A549 (cell line): ENCODE measurements at regions not wholly inside any gene's neighbourhood (a gene's known extent, or its start where the extent isn't known, plus 50 kb on each side); places are given as distances from the start of the nearest gene placed in this dataset.

Experiments
- ATAC-seq, 2 experiments: fragments of 200-7000 bp in 1 of 2; fragments of >200 bp in 1 of 2; cut with Nextera tagmentation in 1 of 2; cut with Tn5 transposase in 1 of 2; 3 replicates each; pipeline versions ENCODE4 v1.8.0 to v1.9.1; 2018 to 2020; ENCODE audit warnings: mild to moderate bottlenecking in 1 of 2, moderate library complexity in 1 of 2
- CTCF ChIA-PET: fragments of 300-600 bp; sonication (Branson Sonifier 250); formaldehyde crosslinking; extraction: SDS; loops from one replicate; lab custom pipeline; 2021; ENCODE audit warnings: antibody characterized with exemption, inconsistent platforms; lab: Yijun Ruan, JAX
- POLR2A ChIA-PET: fragments of 350-600 bp; formaldehyde crosslinking; extraction: SDS; loops from one replicate; lab custom pipeline; 2021; ENCODE audit warnings: antibody characterized with exemption, inconsistent platforms; lab: Yijun Ruan, JAX
- DNase-seq, 2 experiments: peaks; one replicate each; pipeline versions ENCODE4 v3.0.0 to v3.0.0-alpha.2; 2011 to 2016; ENCODE audit warnings: low read depth in 1 of 2, low spot score in 1 of 2
- FAIRE-seq: peaks from 2 replicates; lab custom pipeline; 2011; peaks lifted over from hg19 to GRCh38; lab: Jason Lieb, UNC
- H3K27ac ChIP-seq, 2 experiments: fragments of >200 bp; sonication (Bioruptor Twin); formaldehyde crosslinking; 3 replicates each; pipeline ENCODE4 v1.5.1; 2016 to 2017
- H3K4me1 ChIP-seq: fragments of >200 bp; sonication (Bioruptor Twin); formaldehyde crosslinking; 3 replicates; pipeline ENCODE4 v1.6.1; 2016
- H3K4me2 ChIP-seq: fragments of >200 bp; sonication (Bioruptor Twin); formaldehyde crosslinking; 3 replicates; pipeline ENCODE4 v1.6.1; 2016
- H3K4me3 ChIP-seq: fragments of >200 bp; sonication (Bioruptor Twin); formaldehyde crosslinking; 3 replicates; pipeline ENCODE4 v1.5.1; 2016
- H3K9me3 ChIP-seq: fragments of >200 bp; sonication (Bioruptor Twin); formaldehyde crosslinking; 3 replicates; pipeline ENCODE4 v1.6.1; 2016
- BHLHE40 ChIP-seq: IDR thresholded peaks from 2 replicates; pipeline ENCODE4 v1.6.1; 2012; ENCODE audit warnings: low read depth, low read length, inconsistent platforms
- CBX2 ChIP-seq: fragments of 200-600 bp; sonication (generic); IDR thresholded peaks from 2 replicates; pipeline ENCODE4 v1.6.1; 2016; ENCODE audit warnings: low read depth, mild to moderate bottlenecking, borderline replicate concordance
- CBX8 ChIP-seq: fragments of 200-600 bp; sonication (generic); IDR thresholded peaks from 2 replicates; pipeline ENCODE4 v1.6.1; 2016
- CHD4 ChIP-seq: fragments of 200-600 bp; sonication (generic); IDR thresholded peaks from 2 replicates; pipeline ENCODE4 v1.6.1; 2016; ENCODE audit warnings: antibody characterized with exemption, mild to moderate bottlenecking, borderline replicate concordance
- CTCF ChIP-seq: fragments of >200 bp; sonication (Bioruptor Twin); formaldehyde crosslinking; IDR thresholded peaks from 3 replicates; pipeline ENCODE4 v1.5.1; 2016
- EHMT2 ChIP-seq: fragments of 200-600 bp; sonication (generic); IDR thresholded peaks from 2 replicates; pipeline ENCODE4 v1.6.1; 2016; ENCODE audit warnings: antibody characterized with exemption, low read depth, mild to moderate bottlenecking, moderate library complexity
- ELK1 ChIP-seq: fragments of 150-350 bp; IDR thresholded peaks from 2 replicates; pipeline ENCODE4 v1.6.1; 2014; ENCODE audit warnings: low read depth, mild to moderate bottlenecking, low read length
- FOXS1 ChIP-seq: fragments of 250-450 bp; sonication (Bioruptor Pico); IDR thresholded peaks from 2 replicates; pipeline ENCODE4 v1.5.0; 2020; ENCODE audit warnings: mild to moderate bottlenecking, moderate library complexity
- GATA3 ChIP-seq: IDR thresholded peaks from 2 replicates; pipeline ENCODE4 v1.6.1; 2012; ENCODE audit warnings: borderline replicate concordance
- HDAC2 ChIP-seq: fragments of 200-600 bp; sonication (generic); IDR thresholded peaks from 2 replicates; pipeline ENCODE4 v1.6.1; 2016
- HES2 ChIP-seq: fragments of >200 bp; sonication (Bioruptor Twin); formaldehyde crosslinking; IDR thresholded peaks from 2 replicates; pipeline ENCODE4 v1.6.1; 2016
- HOXA7 ChIP-seq: fragments of 250-450 bp; sonication (Bioruptor Pico); IDR thresholded peaks from 2 replicates; pipeline ENCODE4 v1.5.0; 2020; ENCODE audit warnings: mild to moderate bottlenecking, moderate library complexity
- HOXB5 ChIP-seq: fragments of 250-450 bp; sonication (Bioruptor Pico); IDR thresholded peaks from 2 replicates; pipeline ENCODE4 v1.5.0; 2020; ENCODE audit warnings: mild to moderate bottlenecking, moderate library complexity
- KDM1A ChIP-seq: fragments of 200-600 bp; sonication (generic); IDR thresholded peaks from 2 replicates; pipeline ENCODE4 v1.6.1; 2016; ENCODE audit warnings: low read depth, mild to moderate bottlenecking
- MAFK ChIP-seq: fragments of 450-650 bp; IDR thresholded peaks from 2 replicates; pipeline ENCODE4 v1.6.1; 2014; ENCODE audit not compliant: partially characterized antibody
- MYC ChIP-seq: IDR thresholded peaks from 2 replicates; pipeline ENCODE4 v1.6.1; 2012; ENCODE audit warnings: mild to moderate bottlenecking, inconsistent platforms, low read length, improper control_type of control experiment, borderline replicate concordance
- NFE2L2 ChIP-seq: fragments of 150-350 bp; conservative IDR thresholded peaks from 2 replicates; pipeline ENCODE4 v1.6.1; 2014; ENCODE audit warnings: low read length
- NPAS2 ChIP-seq: fragments of 250-450 bp; sonication (Bioruptor Pico); IDR thresholded peaks from 2 replicates; pipeline ENCODE4 v1.8.0; 2022; ENCODE audit warnings: mild to moderate bottlenecking, moderate library complexity, borderline replicate concordance
- NR3C1 ChIP-seq: fragments of >200 bp; sonication (Bioruptor Twin); formaldehyde crosslinking; IDR thresholded peaks from 3 replicates; pipeline ENCODE4 v1.6.1; 2017
- PHF8 ChIP-seq: fragments of 200-600 bp; sonication (generic); IDR thresholded peaks from 2 replicates; pipeline ENCODE4 v1.6.1; 2016; ENCODE audit warnings: low read depth, mild to moderate bottlenecking, antibody characterized with exemption, moderate library complexity, borderline replicate concordance
- POLR2AphosphoS2 ChIP-seq: conservative IDR thresholded peaks from 2 replicates; pipeline ENCODE4 v1.6.1; 2012; ENCODE audit warnings: low read length, improper control_type of control experiment, inconsistent platforms
- RAD21 ChIP-seq, 2 experiments: fragments of >200 bp in 1 of 2; sonication (Bioruptor Twin) in 1 of 2; formaldehyde crosslinking in 1 of 2; IDR thresholded peaks in 1 of 2; conservative IDR thresholded peaks in 1 of 2; 2 replicates in 1 of 2; 3 replicates in 1 of 2; pipeline ENCODE4 v1.6.1; 2012 to 2018; ENCODE audit warnings: inconsistent platforms in 1 of 2
- RARB ChIP-seq: fragments of 250-450 bp; sonication (Bioruptor Pico); IDR thresholded peaks from 2 replicates; pipeline ENCODE4 v1.8.0; 2021; ENCODE audit warnings: mild to moderate bottlenecking, moderate library complexity
- RNF2 ChIP-seq: fragments of 200-600 bp; sonication (generic); IDR thresholded peaks from 2 replicates; pipeline ENCODE4 v1.6.1; 2016; ENCODE audit warnings: low read depth, mild to moderate bottlenecking, antibody characterized with exemption, moderate library complexity, borderline replicate concordance
- TP53 ChIP-seq: fragments of 250-450 bp; sonication (Bioruptor Pico); IDR thresholded peaks from 2 replicates; pipeline ENCODE4 v1.5.0; 2021; ENCODE audit warnings: mild to moderate bottlenecking, moderate library complexity
- ZC3H11A ChIP-seq: fragments of 450-650 bp; IDR thresholded peaks from 2 replicates; pipeline ENCODE4 v1.6.1; 2014; ENCODE audit warnings: antibody characterized with exemption, mild to moderate bottlenecking
- ZNF302 ChIP-seq: fragments of 250-450 bp; sonication (Bioruptor Pico); IDR thresholded peaks from 2 replicates; pipeline ENCODE4 v1.9.0; 2021; ENCODE audit warnings: inconsistent platforms, mild to moderate bottlenecking, moderate library complexity
- ZSCAN20 ChIP-seq: fragments of 250-450 bp; sonication (Bioruptor Pico); IDR thresholded peaks from 2 replicates; pipeline ENCODE4 v1.8.0; 2022; ENCODE audit warnings: mild to moderate bottlenecking, moderate library complexity
- WGBS: methylation state at CpG from one replicate; pipeline ENCODE4 v1.1.6; 2017; ENCODE audit errors: missing lambda C conversion rate; 5-methylcytosine and 5-hydroxymethylcytosine counted together
- TF ChIP-seq, protein P1 (sequence below): IDR thresholded peaks from 2 replicates; pipeline ENCODE4 v1.6.1; 2012

GRCh38 chr16:55120408-55120807 lies 189.7 kb downstream of the IRX5 start:
- FAIRE-seq, result no peak
- no peak overlapping the region for H3K27ac ChIP-seq
- TF ChIP-seq HOXB5 (CRISPR knock-in tag) (no peak), KDM1A (no peak), ZNF302 (CRISPR knock-in tag) (no peak), ZSCAN20 (CRISPR knock-in tag) (no peak), RAD21 (conservative IDR thresholded peaks at IDR 0.05 in 1 of 2, IDR thresholded peaks at IDR 0.05 in 1 of 2) (no peak)
- H3K4me3 ChIP-seq, result no peak overlapping the region
- WGBS, result 0% methylated on average over 2 of the region's 2 CpGs
- H3K9me3 ChIP-seq, result no peaks in the 10 kb centered on the region
- H3K4me2 ChIP-seq, result no peak overlapping the region
- POLR2A ChIA-PET, result no interaction called here
- ATAC-seq, result 0 out of 6 replicates have a peak, but pooled peaks of 1 of the 2 experiments have one; percentile 30
- CTCF ChIA-PET, result no interaction called here
- DNase-seq, result peak in 1 of 2 experiments; percentile 7
- H3K4me1 ChIP-seq, result no peaks in the 10 kb centered on the region

- no peak for FAIRE-seq
- CTCF ChIA-PET, result no interaction called here
- DNase-seq, result no peak
- POLR2A ChIA-PET, result no interaction called here
- 15% methylated on average over 4 of the region's 4 CpGs for WGBS
- Histone ChIP-seq H3K4me2 (no peak overlapping the region), H3K9me3 (no peaks in the 10 kb centered on the region), H3K4me3 (no peak overlapping the region), H3K27ac (no peak overlapping the region), H3K4me1 (no peaks in the 10 kb centered on the region)
- ATAC-seq, result no peak
- TF ChIP-seq, protein P1, sequence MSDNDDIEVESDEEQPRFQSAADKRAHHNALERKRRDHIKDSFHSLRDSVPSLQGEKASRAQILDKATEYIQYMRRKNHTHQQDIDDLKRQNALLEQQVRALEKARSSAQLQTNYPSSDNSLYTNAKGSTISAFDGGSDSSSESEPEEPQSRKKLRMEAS, result no peak
- TF ChIP-seq HOXA7 (no peak), CHD4 (no peak), HES2 (no peak), CBX2 (no peak), RARB (no peak), POLR2AphosphoS2 (no peak), GATA3 (no peak), NFE2L2 (no peak)
These were observed 190.2 kb downstream of the IRX5 start for GRCh38 chr16:55120826-55121225.

DNA sequence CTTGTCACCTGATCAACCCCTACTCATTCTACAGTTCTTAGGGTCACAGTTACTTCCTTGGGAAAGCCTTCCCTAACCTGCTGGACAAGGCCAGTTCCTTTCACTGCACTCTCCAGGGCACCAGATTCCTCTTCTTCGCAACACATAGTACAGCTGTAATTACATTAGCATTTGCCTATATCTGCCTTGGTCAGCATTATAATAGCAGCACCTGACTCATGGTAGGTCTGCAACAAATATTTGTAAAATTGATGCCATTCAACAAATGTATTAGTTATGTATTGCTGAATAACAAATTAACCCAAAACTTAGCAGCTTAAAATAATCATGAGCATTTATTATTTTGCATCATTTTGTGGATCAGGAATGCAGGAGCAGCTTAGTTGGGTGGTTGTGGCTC lies 193.0 kb downstream of the IRX5 start:
- Histone ChIP-seq H3K9me3 (no peaks in the 10 kb centered on the region), H3K4me1 (no peaks in the 10 kb centered on the region), H3K27ac (no peak overlapping the region), H3K4me3 (no peak overlapping the region), H3K4me2 (no peak overlapping the region)
- CTCF ChIA-PET, result interaction anchor here (1.3 kb wide), 1 partner anchor 9 kb away, joined by 3 read pairs; no protein-coding TSS in a partner anchor
- FAIRE-seq, result no peak
- no peak for TF ChIP-seq POLR2AphosphoS2
- TF ChIP-seq MAFK, result peak; percentile 52
- TF ChIP-seq MYC, result no peak
- TF ChIP-seq RNF2, result no peak
- TF ChIP-seq EHMT2, result no peak
- no peak for TF ChIP-seq GATA3
- ATAC-seq, result no peak
- POLR2A ChIA-PET, result no interaction called here
- 24% methylated on average over 1 of the region's 1 CpG for WGBS
- no peak for DNase-seq

DNA sequence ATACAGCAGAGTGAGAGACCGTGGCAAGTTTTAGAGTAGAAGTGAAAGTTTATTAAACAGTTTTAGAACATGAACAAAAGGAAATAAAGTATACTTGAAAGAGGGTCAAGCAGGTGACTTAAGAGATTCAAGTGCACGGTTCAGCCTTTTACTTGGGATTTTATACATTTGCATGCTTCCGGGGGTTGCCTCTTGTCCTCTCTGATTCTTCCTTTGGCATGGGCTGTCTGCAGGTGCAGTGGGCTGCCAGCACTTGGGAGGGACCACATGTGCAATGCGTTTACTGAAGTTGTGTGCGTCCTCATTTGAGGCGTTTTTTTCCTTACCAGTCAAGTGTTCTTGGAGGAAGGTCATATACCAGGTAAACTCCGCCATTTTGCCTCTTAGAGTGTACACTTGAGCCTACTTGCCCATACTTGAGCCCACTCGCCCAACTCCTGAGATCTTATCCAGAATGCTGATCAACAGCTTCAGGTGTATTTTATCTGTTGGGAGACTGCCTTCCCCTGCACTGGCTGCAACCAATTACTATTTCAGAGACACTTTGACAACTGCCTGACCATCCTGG lies 195.2 kb downstream of the IRX5 start:
- ChIA-PET POLR2A (no interaction called here), CTCF (no interaction called here)
- TF ChIP-seq ZC3H11A (no peak), CTCF (no peak), NPAS2 (CRISPR knock-in tag) (no peak), PHF8 (no peak), POLR2AphosphoS2 (no peak), ELK1 (no peak), TP53 (CRISPR knock-in tag) (no peak), ZSCAN20 (CRISPR knock-in tag) (no peak), CBX8 (no peak), FOXS1 (CRISPR knock-in tag) (no peak), BHLHE40 (no peak), HDAC2 (no peak), NR3C1 (no peak)
- TF ChIP-seq, protein P1, result no peak
- no peak overlapping the region for H3K27ac ChIP-seq
- no peak overlapping the region for H3K4me2 ChIP-seq
- no peaks in the 10 kb centered on the region for H3K9me3 ChIP-seq
- no peak for FAIRE-seq
- no peak for DNase-seq
- 23% methylated on average over 8 of the region's 8 CpGs for WGBS
- no peak for ATAC-seq
- H3K4me3 ChIP-seq, result no peak overlapping the region
- H3K4me1 ChIP-seq, result no peaks in the 10 kb centered on the region
